SW 1271 (cell line): ENCODE measurements at regions not wholly inside any gene's neighbourhood (a gene's known extent, or its start where the extent isn't known, plus 50 kb on each side); places are given as distances from the start of the nearest gene placed in this dataset.

Source experiments
- DNase-seq, 2 experiments: peaks; one replicate each; lab custom pipeline; 2025; lab: John Stamatoyannopoulos, UW

GRCh38 chr6:22809370-22809769 lies 240.0 kb downstream of the HDGFL1 start:
- DNase-seq: no peak

GRCh38 chr6:22819209-22819608 lies 249.8 kb downstream of the HDGFL1 start:
- DNase-seq: no peak

- DNase-seq: no peak
Observed at GRCh38 chr6:22821664-22822320, 252.4 kb downstream of the HDGFL1 start.

DNA sequence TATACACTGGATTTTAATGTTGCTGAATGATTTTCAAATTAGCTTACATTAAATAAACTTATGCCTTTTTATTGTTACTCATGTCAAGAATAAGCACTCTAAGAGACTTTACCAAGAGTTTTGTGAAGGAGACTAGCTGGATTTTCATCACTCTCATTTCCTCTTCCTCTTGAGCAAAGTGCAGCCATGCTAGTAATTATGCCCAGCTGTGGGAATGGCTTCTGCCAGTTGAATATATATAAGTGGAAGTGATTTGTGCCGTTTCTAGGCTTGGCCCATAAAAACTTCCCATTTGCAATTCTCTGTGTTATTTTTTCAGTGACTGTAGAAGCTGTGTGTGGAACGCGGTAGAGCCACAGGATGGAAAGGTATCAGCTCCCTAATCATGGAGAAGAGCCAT lies 255.8 kb downstream of the HDGFL1 start:
- DNase-seq: no peak

DNA sequence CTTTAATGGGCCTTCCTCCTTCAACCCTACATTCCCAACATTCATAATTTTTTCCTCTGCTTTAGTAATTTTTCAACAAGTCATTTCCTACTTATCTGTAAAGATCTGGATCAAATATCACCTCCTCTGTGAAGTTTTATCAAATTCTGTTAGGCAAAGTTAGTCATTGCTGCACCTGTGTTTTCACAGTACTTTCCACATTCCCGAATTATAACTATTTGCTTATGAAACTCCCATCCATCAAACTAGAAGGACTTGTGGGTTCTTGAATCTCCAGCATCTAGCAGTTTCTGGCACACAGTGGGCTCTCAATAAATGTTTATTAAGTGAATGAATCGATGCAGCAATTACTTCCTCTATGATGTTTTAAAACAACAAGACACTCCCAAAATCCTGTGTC lies 257.6 kb downstream of the HDGFL1 start:
- DNase-seq: no peak

GRCh38 chr6:22827760-22828159 lies 258.4 kb downstream of the HDGFL1 start:
- no peak for DNase-seq

DNA sequence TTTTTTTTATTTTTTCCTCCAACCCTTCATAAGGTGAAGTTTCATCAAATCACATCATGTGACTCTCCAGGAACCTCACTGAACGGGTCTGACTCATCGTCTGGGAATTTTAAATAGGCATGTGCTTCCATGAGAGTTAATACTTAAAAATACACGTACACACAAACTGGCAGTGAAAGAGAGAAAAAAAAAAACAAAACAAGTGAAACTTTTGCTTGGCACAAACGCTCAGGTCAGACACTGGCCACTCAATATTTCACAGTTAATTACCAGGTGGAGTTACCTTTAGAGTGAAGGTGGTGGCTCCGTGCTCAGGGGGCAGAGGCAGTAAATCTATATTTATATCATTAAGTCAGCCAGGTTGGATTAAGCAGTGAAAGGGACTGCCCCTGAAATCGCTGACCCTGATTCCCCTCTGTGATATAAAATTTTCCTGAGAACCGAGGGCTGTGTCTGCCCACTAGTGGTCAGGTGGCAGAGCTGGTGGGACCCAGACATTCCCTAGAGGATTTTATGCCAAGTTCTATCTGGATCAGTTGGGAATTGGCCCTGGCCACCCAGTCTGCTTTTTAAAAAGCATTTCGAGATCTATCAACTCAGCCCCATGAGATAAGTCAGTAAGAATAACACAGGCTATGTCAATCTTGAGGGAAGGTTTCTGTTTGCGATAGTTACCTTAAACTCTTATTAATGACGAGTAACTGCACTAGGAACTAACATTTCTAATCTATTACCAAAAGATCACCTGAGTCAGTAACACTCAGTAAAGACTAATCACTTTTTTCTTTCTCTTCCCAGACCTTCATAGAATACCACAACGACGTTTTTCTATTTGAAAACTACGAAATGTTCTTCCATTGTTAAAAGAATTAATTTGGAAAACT lies 259.1 kb downstream of the HDGFL1 start:
- DNase-seq: peak; percentile 45 to 83

DNA sequence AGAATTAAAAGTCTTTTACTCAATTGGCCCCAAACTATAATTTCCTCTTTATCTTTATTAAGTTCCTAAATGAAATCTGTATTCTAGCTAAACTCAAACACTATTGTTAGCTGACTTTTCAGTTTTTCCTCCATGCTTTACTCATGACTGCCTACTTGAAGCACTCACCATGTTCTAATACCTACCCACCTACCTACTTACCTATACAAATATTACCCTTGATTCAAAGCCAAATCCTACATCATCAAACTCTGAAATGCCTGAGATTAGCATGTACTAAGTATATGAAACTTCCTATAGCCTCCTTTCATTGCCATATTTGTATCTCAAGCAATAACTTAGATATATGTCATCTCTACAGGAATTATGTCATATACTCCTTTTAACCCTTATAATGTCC lies 259.7 kb downstream of the HDGFL1 start:
- DNase-seq: no peak

DNA sequence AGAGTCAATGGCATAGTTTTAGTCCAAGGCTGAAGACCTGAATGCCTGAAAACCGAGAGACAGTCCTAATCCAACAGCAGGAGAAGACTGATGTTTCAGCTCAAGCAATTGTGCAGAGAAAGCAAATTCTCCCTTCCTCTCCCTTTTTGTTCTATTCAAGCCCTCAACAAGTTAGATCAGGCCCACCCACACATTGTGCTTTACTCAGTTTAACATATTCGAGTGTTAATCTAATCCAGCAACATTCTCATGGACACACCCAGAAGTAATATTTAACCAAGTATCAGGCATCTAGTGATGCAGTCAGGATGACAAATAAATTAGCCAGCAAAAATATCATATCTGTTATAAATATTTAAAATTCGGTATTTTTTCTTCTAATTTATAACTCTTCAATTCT lies 261.1 kb downstream of the HDGFL1 start:
- DNase-seq: no peak

- DNase-seq: no peak
Observed at GRCh38 chr6:22833191-22833590, 263.8 kb downstream of the HDGFL1 start.

- DNase-seq: no peak
Observed at GRCh38 chr6:22838345-22838744, 269.0 kb downstream of the HDGFL1 start.

GRCh38 chr6:22845467-22845866 lies 276.1 kb downstream of the HDGFL1 start:
- no peak for DNase-seq

- no peak for DNase-seq
Observed at GRCh38 chr6:22848121-22848520, 278.8 kb downstream of the HDGFL1 start.

- no peak for DNase-seq
Observed at GRCh38 chr6:22849921-22850320, 280.6 kb downstream of the HDGFL1 start.

DNA sequence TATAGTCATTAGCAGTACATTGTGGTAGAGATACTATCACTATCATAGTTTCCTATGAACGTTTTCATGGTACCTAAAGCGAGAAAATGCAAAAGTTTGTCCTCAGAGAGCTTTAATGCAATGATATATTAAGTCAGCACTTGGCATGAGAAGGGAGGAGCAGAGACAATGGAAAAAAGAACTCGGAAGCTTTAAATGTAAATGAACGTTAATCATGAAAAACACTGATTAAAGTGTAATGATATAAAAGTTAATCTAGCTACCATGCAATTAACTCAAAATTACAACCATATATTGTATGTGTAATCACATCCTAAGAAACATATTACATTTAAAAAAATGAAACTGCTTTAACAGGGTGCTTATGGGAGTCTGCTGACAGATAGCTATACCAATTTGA lies 282.7 kb downstream of the HDGFL1 start:
- no peak for DNase-seq

DNA sequence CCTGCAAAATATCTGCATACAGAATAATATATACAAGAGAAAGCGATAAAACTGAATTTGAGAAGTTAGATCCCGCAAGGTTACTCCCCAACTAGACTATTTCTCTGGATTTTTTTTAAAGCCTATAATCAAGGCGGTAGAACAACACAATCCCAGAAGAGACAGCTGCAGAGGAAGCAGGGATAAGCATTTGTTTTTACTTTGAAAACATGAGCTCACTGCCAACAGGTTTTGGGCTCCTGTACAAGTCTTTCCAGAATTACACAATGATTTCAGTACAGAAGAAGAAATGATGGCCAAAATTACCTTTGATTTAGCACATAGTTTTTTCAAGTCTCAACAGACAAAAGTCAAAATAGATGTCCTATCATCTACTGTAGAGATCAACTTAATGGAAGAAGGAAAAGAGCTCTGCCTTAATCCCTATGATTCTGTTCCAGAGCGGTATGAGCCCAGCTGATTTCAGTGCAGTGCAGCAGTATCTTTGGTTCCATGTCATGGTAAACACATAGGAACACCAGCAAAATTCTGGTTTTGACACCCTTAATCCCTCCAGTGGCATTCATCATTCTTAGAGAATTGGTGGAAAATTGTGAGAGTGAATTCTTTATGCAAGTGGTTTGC lies 304.3 kb downstream of the HDGFL1 start:
- no peak for DNase-seq

DNA sequence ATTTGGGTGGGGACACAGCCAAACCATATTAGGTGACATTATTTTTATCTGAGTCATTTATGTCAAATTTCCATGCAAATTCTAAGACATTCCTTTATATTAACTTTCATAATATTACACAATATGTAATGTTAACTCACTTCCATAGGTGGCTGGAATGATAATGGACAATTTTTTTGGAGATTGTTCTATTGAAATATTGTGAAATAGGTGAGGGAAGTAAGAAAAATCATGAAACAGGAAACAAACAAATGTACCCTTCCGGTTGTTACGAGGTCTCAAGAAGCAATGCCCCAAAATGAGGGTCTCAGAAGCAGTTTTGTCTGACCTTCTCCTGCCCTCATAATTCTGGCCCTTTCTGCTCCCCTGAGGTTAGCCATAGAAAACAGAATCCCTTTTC lies 306.5 kb downstream of the HDGFL1 start:
- DNase-seq: no peak

- DNase-seq: no peak
Observed at GRCh38 chr6:22878324-22878701, 308.9 kb downstream of the HDGFL1 start.

DNA sequence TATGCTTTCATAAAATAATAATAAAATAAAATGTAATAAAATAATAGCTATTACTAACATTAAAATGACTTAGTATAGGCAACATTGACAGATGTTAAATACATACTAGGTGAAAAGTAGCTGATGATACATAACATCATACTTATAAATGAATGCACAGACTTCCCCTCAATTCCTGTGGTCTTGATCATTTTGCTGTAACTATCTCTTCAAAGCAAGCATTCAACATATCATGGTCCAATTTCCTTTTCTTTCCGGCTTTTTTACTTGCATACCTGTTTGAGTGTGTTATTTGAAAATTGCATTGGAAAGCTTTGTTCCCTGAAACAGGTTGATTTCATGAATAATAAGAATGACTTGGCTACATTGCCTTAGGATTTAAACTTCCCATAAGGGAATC lies 309.3 kb downstream of the HDGFL1 start:
- no peak for DNase-seq

GRCh38 chr6:22880686-22881433 lies 311.5 kb downstream of the HDGFL1 start:
- peak; percentile 37 to 86 for DNase-seq

GRCh38 chr6:22882581-22882980 lies 313.2 kb downstream of the HDGFL1 start:
- DNase-seq: no peak

- no peak for DNase-seq
Observed at GRCh38 chr6:22883061-22883717, 313.8 kb downstream of the HDGFL1 start.
